ENCODE measurements at regions not wholly inside any gene's neighbourhood (a gene's known extent, or its start where the extent isn't known, plus 50 kb on each side); places are given as distances from the start of the nearest gene placed in this dataset.

- intact Hi-C loops (cut with micrococcal nuclease; ENCODE audit: unreplicated experiment), result no loop called here
- POLR2A ChIA-PET, result no interaction called here
These were observed 131.1 kb downstream of the ENGASE start for GRCh38 chr17:79205688-79206205.

More at GRCh38 chr17:79205688-79206205, 131.1 kb downstream of the ENGASE start:
- H3K27me3 ChIP-seq (ENCODE audit: control insufficient read depth in 1 of 2, insufficient read depth in 2 of 2, low read length in 2 of 2), result peaks cover 19 to 69% of the 10 kb centered on the region in 2 experiments
- no peaks in the 10 kb centered on the region for H3K36me3 ChIP-seq (replicated peaks in 1 of 2; ENCODE audit: control insufficient read depth in 1 of 2, insufficient read depth in 2 of 2, low read length in 2 of 2)
- BruUV-seq (replicated peaks), result no TSS peak
- WGBS (ENCODE audit: low lambda C conversion rate), result 2% methylated on average over 6 of the region's 6 CpGs
- H3K4me3 ChIP-seq (replicated peaks in 1 of 3; ENCODE audit: insufficient read depth in 1 of 3, low read depth in 2 of 3, low read length in 3 of 3), result no peak overlapping the region
- H3K4me1 ChIP-seq (ENCODE audit: insufficient read depth, low read length), result no peaks in the 10 kb centered on the region
- H3K9ac ChIP-seq (ENCODE audit: insufficient read depth, low read depth, low read length), result no peak overlapping the region
- CTCF ChIA-PET (ENCODE audit: low intra/inter-chr PET ratio, low total read pairs), result no interaction called here
- H2AFZ ChIP-seq (ENCODE audit: low read length), result no peak overlapping the region
- no peak for DNase-seq (ENCODE audit: low spot score)
- FAIRE-seq, result no peak
- TF ChIP-seq PATZ1 (CRISPR knock-in tag; IDR thresholded peaks at IDR 0.05), result no peak
- no peak for TF ChIP-seq NR2F2 (IDR thresholded peaks at IDR 0.05; ENCODE audit: borderline replicate concordance, low read depth)
- TF ChIP-seq CEBPB (IDR thresholded peaks at IDR 0.05; ENCODE audit: borderline replicate concordance, low read depth, low read length), result no peak
- no peak for TF ChIP-seq ZNF768 (CRISPR knock-in tag; IDR thresholded peaks at IDR 0.05)
- no peak for TF ChIP-seq NFYB (CRISPR knock-in tag; IDR thresholded peaks at IDR 0.05)
- no peak for TF ChIP-seq ZFP82 (CRISPR knock-in tag; IDR thresholded peaks at IDR 0.05; ENCODE audit: borderline replicate concordance)
- no peak for TF ChIP-seq HBP1 (CRISPR knock-in tag; IDR thresholded peaks at IDR 0.05; ENCODE audit: low read depth)
- no peak for TF ChIP-seq MAZ (IDR thresholded peaks at IDR 0.05; ENCODE audit: borderline replicate concordance, low read depth, low read length)
- TF ChIP-seq MAZ (CRISPR knock-in tag; IDR thresholded peaks at IDR 0.05; ENCODE audit: low read depth), result no peak
- no peak overlapping the region for H3K4me2 ChIP-seq (ENCODE audit: low read depth, low read length)
- ATAC-seq, result no peak
- peaks cover 3% of the 10 kb centered on the region; the same call in 1 of the 2 replicates for H4K20me1 ChIP-seq (ENCODE audit: insufficient read depth, low read length)
- no peaks in the 10 kb centered on the region for H3K79me2 ChIP-seq (ENCODE audit: insufficient read depth, low read length)
- in situ Hi-C loops (cut with HindIII; ENCODE audit: extremely low pct_ligation_motif_present, low pct_unique_long_range_greater_than_20kb), result no loop called here
- H3K9me3 ChIP-seq (ENCODE audit: low read length), result no peaks in the 10 kb centered on the region
- H3K27ac ChIP-seq (ENCODE audit: extremely low read length, insufficient read depth, low read length), result no peak overlapping the region

All from HepG2 (cell line).